OCI-LY7 (cell line): ENCODE measurements at regions not wholly inside any gene's neighbourhood (a gene's known extent, or its start where the extent isn't known, plus 50 kb on each side); places are given as distances from the start of the nearest gene placed in this dataset.

Experiments used
- BruUV-seq: library from RNA; stranded (reverse); fragments of 400-500 nt; replicated peaks from 2 replicates; lab custom pipeline; 2021; lab: Mats Ljungman, UMichigan
- CTCF ChIA-PET: fragments of 300-600 bp; sonication (Branson Sonifier 250); formaldehyde crosslinking; loops from one replicate; lab custom pipeline; 2022; ENCODE audit warnings: antibody characterized with exemption; ENCODE audit not compliant: unreplicated experiment; lab: Charles Lee
- POLR2A ChIA-PET: fragments of 300-600 bp; sonication (Branson Sonifier 250); formaldehyde crosslinking; loops from one replicate; lab custom pipeline; 2022; ENCODE audit warnings: antibody characterized with exemption; lab: Charles Lee
- DNase-seq: peaks from one replicate; pipeline ENCODE4 v3.0.0-alpha.2; 2015; ENCODE audit warnings: low spot score
- H2AFZ ChIP-seq: fragments of 200-600 bp; sonication (generic), shearing (Covaris generic); 2 replicates; pipeline ENCODE4 v1.6.1; 2014; ENCODE audit warnings: mild to moderate bottlenecking, antibody characterized with exemption, low read length, moderate library complexity
- H3K27ac ChIP-seq: fragments of 200-600 bp; sonication (generic); 2 replicates; pipeline ENCODE4 v1.5.1; 2014; ENCODE audit warnings: mixed run types, low read depth, mild to moderate bottlenecking, moderate library complexity, low read length, inconsistent platforms; ENCODE audit not compliant: poor library complexity, severe bottlenecking
- H3K36me3 ChIP-seq: fragments of 200-600 bp; sonication (generic); 2 replicates; pipeline ENCODE4 v1.6.1; 2014; ENCODE audit warnings: mild to moderate bottlenecking, antibody characterized with exemption, low read length, moderate library complexity, mixed read lengths; ENCODE audit not compliant: insufficient read depth
- H3K4me1 ChIP-seq: fragments of 200-600 bp; sonication (generic); 2 replicates; pipeline ENCODE4 v1.5.1; 2014; ENCODE audit warnings: mild to moderate bottlenecking, low read length; ENCODE audit not compliant: insufficient read depth, poor library complexity, severe bottlenecking
- H3K4me2 ChIP-seq: fragments of 200-600 bp; sonication (generic); 2 replicates; pipeline ENCODE4 v1.6.1; 2014; ENCODE audit warnings: mild to moderate bottlenecking, low read length
- H3K4me3 ChIP-seq: fragments of 200-600 bp; sonication (generic); 2 replicates; pipeline ENCODE4 v1.5.1; 2014; ENCODE audit warnings: mild to moderate bottlenecking, low read depth, low read length; ENCODE audit not compliant: poor library complexity, severe bottlenecking
- H3K79me2 ChIP-seq: fragments of 200-600 bp; sonication (generic); 2 replicates; pipeline ENCODE4 v1.6.1; 2016; ENCODE audit warnings: low read depth, mild to moderate bottlenecking, low read length, moderate library complexity, mixed read lengths; ENCODE audit not compliant: insufficient read depth
- H3K9me2 ChIP-seq: fragments of 200-600 bp; sonication (generic); 2 replicates; pipeline ENCODE4 v1.6.1; 2016; ENCODE audit warnings: mild to moderate bottlenecking, low read length, mixed read lengths; ENCODE audit not compliant: insufficient read depth
- H3K9me3 ChIP-seq: fragments of 200-600 bp; sonication (generic); 2 replicates; pipeline ENCODE4 v1.6.1; 2014; ENCODE audit warnings: mild to moderate bottlenecking, mixed run types, low read length, mixed read lengths
- H4K20me1 ChIP-seq: fragments of 200-600 bp; sonication (generic); 2 replicates; pipeline ENCODE4 v1.6.1; 2014; ENCODE audit warnings: mild to moderate bottlenecking, antibody characterized with exemption, low read length, moderate library complexity, mixed read lengths; ENCODE audit not compliant: insufficient read depth
- CTCF ChIP-seq: fragments of 200-600 bp; sonication (generic); conservative IDR thresholded peaks from 2 replicates; pipeline ENCODE4 v1.5.1; 2014; ENCODE audit warnings: mild to moderate bottlenecking, antibody characterized with exemption, low read length, moderate library complexity, mixed read lengths
- EZH2phosphoT487 ChIP-seq: fragments of 200-600 bp; sonication (generic); IDR thresholded peaks from 2 replicates; pipeline ENCODE4 v1.6.1; 2018; ENCODE audit warnings: low read depth, borderline replicate concordance, mild to moderate bottlenecking, mixed run types, antibody characterized with exemption, low read length, moderate library complexity, mixed read lengths
- intact Hi-C: fragments of 100-400 bp; cut with micrococcal nuclease; formaldehyde crosslinking; loops from one replicate; pipeline ENCODE4 v1.10.0; 2022; ENCODE audit not compliant: unreplicated experiment

- Histone ChIP-seq H4K20me1 (no peaks in the 10 kb centered on the region), H3K27ac (peak overlapping the region; percentile 98), H3K9me3 (no peaks in the 10 kb centered on the region), H2AFZ (no peak overlapping the region), H3K36me3 (peaks cover 29% of the 10 kb centered on the region), H3K4me2 (peak overlapping the region; percentile 85), H3K4me1 (peaks cover 100% of the 10 kb centered on the region), H3K4me3 (peak overlapping the region; percentile 40), H3K79me2 (peaks cover 3% of the 10 kb centered on the region; the same call in 1 of the 2 replicates), H3K9me2 (no peaks in the 10 kb centered on the region)
- peak; percentile 91 for DNase-seq
- intact Hi-C loops: loop anchor here (1.0 to 5.0 kb wide), 7 partner anchors 22 to 1116 kb away; no protein-coding TSS in a partner anchor
- CTCF ChIA-PET: interaction anchor here (0.6 to 2.1 kb wide), 7 partner anchors 10 to 87 kb away, joined by 3 to 16 read pairs (median 4); no protein-coding TSS in a partner anchor
- peak; percentile 11; the same call in 1 of the 2 replicates for TF ChIP-seq CTCF
- no peak for TF ChIP-seq EZH2phosphoT487
- POLR2A ChIA-PET: interaction anchor here (0.6 to 4.1 kb wide), 17 partner anchors 9 to 918 kb away, joined by 3 to 28 read pairs (median 4); partner anchors contain the start of gene ID2
- no TSS peak for BruUV-seq
These were observed 138.3 kb upstream of the ID2 start for GRCh38 chr2:8543383-8544170.

- peaks cover 29% of the 10 kb centered on the region for H3K36me3 ChIP-seq
- peaks cover 3% of the 10 kb centered on the region; the same call in 1 of the 2 replicates for H3K79me2 ChIP-seq
- H2AFZ ChIP-seq: no peak overlapping the region
- no peak for DNase-seq
- H3K4me2 ChIP-seq: peak overlapping the region; percentile 85
- peaks cover 100% of the 10 kb centered on the region for H3K4me1 ChIP-seq
- BruUV-seq: no TSS peak
- H3K9me2 ChIP-seq: no peaks in the 10 kb centered on the region
- H3K27ac ChIP-seq: peak overlapping the region; percentile 98
- POLR2A ChIA-PET: interaction anchor here (0.7 to 4.1 kb wide), 21 partner anchors 9 to 1483 kb away, joined by 3 to 28 read pairs (median 4); partner anchors contain the start of gene ID2
- no peaks in the 10 kb centered on the region for H3K9me3 ChIP-seq
- peak overlapping the region; percentile 40 for H3K4me3 ChIP-seq
- CTCF ChIA-PET: interaction anchor here (0.6 to 2.1 kb wide), 11 partner anchors 9 to 87 kb away, joined by 3 to 16 read pairs (median 4); no protein-coding TSS in a partner anchor
- intact Hi-C loops: loop anchor here (2.0 to 5.0 kb wide), 4 partner anchors 29 to 1117 kb away; no protein-coding TSS in a partner anchor
- H4K20me1 ChIP-seq: no peaks in the 10 kb centered on the region
- no peak for TF ChIP-seq EZH2phosphoT487
- TF ChIP-seq CTCF: no peak
These were observed 137.6 kb upstream of the ID2 start for GRCh38 chr2:8544171-8544785.
